Gastroesophageal sphincter (tissue), 3 donors: ENCODE measurements at regions not wholly inside any gene's neighbourhood (a gene's known extent, or its start where the extent isn't known, plus 50 kb on each side); places are given as distances from the start of the nearest gene placed in this dataset.

Experiments used
- CTCF ChIP-seq, 4 experiments: fragments of 200-600 bp in 2 of 4; fragments of 450-650 bp in 2 of 4; sonication (generic) in 1 of 4; IDR thresholded peaks; one replicate each; pipeline ENCODE4 v1.5.1; 2017 to 2019; ENCODE audit warnings: antibody characterized with exemption in 4 of 4, mild to moderate bottlenecking in 2 of 4, moderate library complexity in 2 of 4
- POLR2A ChIP-seq, 2 donors: fragments of 450-650 bp; IDR thresholded peaks; one replicate each; pipeline ENCODE4 v1.6.1; 2017; ENCODE audit warnings: antibody characterized with exemption in 2 of 2, mild to moderate bottlenecking in 2 of 2, moderate library complexity in 1 of 2

DNA sequence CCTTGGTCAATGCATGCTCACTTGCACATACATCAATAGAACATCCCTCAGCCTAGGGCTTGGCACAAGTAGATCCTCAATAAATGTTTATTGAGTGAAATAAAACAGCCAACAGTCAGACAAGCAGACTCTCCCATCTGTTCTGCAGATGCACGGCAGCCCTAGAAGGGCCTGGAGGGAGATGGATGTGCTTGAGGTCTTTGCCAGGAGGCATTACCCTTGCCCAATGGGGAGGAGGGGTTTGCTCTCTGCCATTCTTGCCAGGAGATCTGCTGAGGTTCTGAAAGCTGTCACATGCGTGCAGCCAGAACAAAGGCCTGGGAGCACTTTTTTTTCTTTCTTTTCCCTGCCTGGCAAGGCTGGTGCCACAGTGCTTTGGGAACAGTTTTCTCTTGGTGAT is 349.3 kb upstream of the THRB start:
- no peak for TF ChIP-seq CTCF (IDR thresholded peaks at IDR 0.05)
- no peak for TF ChIP-seq POLR2A (IDR thresholded peaks at IDR 0.05)
